ENCODE measurements at regions not wholly inside any gene's neighbourhood (a gene's known extent, or its start where the extent isn't known, plus 50 kb on each side); places are given as distances from the start of the nearest gene placed in this dataset.

DNA sequence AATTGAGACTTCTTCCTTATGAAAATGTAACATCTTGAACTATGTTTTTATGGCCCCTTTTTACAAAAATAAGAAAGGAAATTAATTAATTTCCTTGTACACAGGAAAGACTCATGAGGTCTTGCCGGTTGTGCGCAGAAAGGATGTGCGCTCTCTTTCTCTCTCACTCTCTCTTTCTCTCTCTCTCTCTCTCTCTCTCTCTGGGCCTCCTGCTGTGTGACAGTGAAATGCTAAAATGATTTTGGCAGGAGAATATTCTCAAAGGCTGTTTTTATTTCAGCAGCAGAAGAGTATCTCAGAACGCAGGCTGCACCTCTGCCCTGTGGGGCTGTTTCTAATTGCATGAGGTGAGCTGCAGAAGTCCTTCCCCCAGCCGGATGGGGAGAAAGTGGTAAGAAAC, 349.0 kb downstream of the MID1IP1 start:
- DNase-seq: no peak
- no peaks in the 10 kb centered on the region for H3K9me3 ChIP-seq
- H3K4me3 ChIP-seq (replicated peaks in 1 of 3): no peak overlapping the region
- no peaks in the 10 kb centered on the region for H3K27me3 ChIP-seq
- no peak overlapping the region for H3K27ac ChIP-seq
- intact Hi-C loops (cut with DNase I): loop anchor here (10.0 kb wide), 1 partner anchor 385 kb away; no protein-coding TSS in a partner anchor
- H3K36me3 ChIP-seq: no peaks in the 10 kb centered on the region
- WGBS, 2 donors: 65 to 66% methylated on average over 5 of the region's 5 CpGs
- no peak for TF ChIP-seq POLR2A (IDR thresholded peaks at IDR 0.05)
- TF ChIP-seq, protein P1, sequence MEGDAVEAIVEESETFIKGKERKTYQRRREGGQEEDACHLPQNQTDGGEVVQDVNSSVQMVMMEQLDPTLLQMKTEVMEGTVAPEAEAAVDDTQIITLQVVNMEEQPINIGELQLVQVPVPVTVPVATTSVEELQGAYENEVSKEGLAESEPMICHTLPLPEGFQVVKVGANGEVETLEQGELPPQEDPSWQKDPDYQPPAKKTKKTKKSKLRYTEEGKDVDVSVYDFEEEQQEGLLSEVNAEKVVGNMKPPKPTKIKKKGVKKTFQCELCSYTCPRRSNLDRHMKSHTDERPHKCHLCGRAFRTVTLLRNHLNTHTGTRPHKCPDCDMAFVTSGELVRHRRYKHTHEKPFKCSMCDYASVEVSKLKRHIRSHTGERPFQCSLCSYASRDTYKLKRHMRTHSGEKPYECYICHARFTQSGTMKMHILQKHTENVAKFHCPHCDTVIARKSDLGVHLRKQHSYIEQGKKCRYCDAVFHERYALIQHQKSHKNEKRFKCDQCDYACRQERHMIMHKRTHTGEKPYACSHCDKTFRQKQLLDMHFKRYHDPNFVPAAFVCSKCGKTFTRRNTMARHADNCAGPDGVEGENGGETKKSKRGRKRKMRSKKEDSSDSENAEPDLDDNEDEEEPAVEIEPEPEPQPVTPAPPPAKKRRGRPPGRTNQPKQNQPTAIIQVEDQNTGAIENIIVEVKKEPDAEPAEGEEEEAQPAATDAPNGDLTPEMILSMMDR (IDR thresholded peaks at IDR 0.05): no peak
- no peaks in the 10 kb centered on the region for H3K4me1 ChIP-seq

DNA sequence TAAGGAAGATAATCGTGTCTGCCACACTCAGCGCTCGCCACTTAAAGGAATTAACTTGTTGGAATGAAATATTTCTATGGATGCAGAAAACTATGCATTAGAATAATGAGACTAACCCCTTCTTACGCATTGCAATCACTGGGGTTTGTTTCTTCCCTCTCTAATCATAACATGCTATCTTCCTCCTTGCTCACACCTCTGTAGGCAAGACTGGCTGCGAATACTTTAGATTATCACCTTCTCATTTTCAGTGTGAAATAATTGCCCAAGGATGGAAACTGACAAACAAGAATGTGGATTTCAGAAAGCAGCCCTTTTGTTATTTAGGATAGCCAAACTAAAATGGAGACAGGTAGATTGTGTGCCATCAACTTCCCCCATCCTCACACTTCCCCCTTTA, 349.4 kb downstream of the MID1IP1 start:
- H3K4me1 ChIP-seq: no peaks in the 10 kb centered on the region
- TF ChIP-seq POLR2A (IDR thresholded peaks at IDR 0.05): no peak
- TF ChIP-seq, protein P1 (IDR thresholded peaks at IDR 0.05): no peak
- intact Hi-C loops (cut with DNase I): loop anchor here (10.0 kb wide), 1 partner anchor 386 kb away; no protein-coding TSS in a partner anchor
- no peak overlapping the region for H3K27ac ChIP-seq
- H3K27me3 ChIP-seq: no peaks in the 10 kb centered on the region
- H3K4me3 ChIP-seq (replicated peaks in 1 of 3): no peak overlapping the region
- no peak for DNase-seq
- H3K36me3 ChIP-seq: no peaks in the 10 kb centered on the region
- WGBS, 2 donors: 82 to 87% methylated on average over 5 of the region's 5 CpGs
- no peaks in the 10 kb centered on the region for H3K9me3 ChIP-seq

DNA sequence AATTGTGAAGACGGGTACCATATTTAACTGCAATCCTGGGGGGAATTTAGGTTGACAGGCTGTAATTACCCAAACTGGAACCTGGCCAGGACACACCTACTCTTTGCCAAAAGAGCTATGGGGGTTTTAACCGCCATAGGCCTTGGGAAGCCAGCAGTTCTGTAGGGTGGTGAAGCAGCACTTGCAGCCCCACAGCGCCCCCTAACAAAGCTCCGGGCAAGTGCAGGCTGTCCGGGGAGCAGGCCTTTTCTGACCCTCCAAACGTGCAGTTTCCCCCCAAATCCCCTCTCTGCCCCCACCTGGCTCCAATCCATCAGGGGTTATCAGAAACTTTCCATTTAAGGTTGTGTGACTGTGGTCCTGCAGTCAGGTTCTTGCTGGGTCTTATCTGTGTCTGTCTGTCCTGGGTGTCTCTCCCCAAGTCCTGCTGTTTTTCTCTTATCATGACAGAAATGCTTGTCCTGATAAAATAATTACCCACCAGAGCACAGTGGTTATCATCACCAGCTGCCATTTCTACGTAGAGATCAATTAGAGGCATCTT, 350.9 kb downstream of the MID1IP1 start:
- Histone ChIP-seq H3K27ac (no peak overlapping the region), H3K4me1 (no peaks in the 10 kb centered on the region), H3K36me3 (no peaks in the 10 kb centered on the region), H3K9me3 (no peaks in the 10 kb centered on the region), H3K4me3 (replicated peaks in 1 of 3) (no peak overlapping the region), H3K27me3 (no peaks in the 10 kb centered on the region)
- no peak for DNase-seq
- intact Hi-C loops (cut with DNase I): loop anchor here (10.0 kb wide), 1 partner anchor 387 kb away; no protein-coding TSS in a partner anchor
- WGBS, 2 donors: 66 to 90% methylated on average over 2 to 6 of the region's 7 CpGs
- no peak for TF ChIP-seq POLR2A (IDR thresholded peaks at IDR 0.05)
- TF ChIP-seq, protein P1 (IDR thresholded peaks at IDR 0.05): peak in 1 of 6 experiments; percentile 21

DNA sequence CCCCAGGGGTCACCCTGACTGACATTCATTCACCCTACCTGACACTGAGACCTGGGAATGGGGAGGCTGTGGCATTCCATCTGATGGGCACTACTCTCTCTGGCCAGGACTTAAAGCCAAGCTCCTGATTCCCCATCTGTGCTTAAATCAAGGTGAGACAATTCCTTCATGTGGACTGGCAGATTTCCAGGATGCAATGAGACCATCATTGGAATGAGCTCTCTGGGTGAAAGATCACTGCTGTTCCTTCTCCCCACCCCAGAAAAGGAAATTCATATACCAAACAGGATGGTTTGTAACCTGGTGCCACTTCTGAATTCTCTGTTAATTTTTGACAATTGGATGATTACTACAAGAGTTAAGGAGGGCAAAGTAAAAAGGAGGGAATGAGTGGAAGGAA, 354.8 kb downstream of the MID1IP1 start:
- H3K9me3 ChIP-seq: no peaks in the 10 kb centered on the region
- no peaks in the 10 kb centered on the region for H3K4me1 ChIP-seq
- no peak overlapping the region for H3K27ac ChIP-seq
- no peak for TF ChIP-seq POLR2A (IDR thresholded peaks at IDR 0.05)
- TF ChIP-seq, protein P1 (IDR thresholded peaks at IDR 0.05): no peak
- intact Hi-C loops (cut with DNase I): loop anchor here (10.0 kb wide), 1 partner anchor 391 kb away; no protein-coding TSS in a partner anchor
- no peaks in the 10 kb centered on the region for H3K36me3 ChIP-seq
- no peak for DNase-seq
- no peak overlapping the region for H3K4me3 ChIP-seq (replicated peaks in 1 of 3)
- H3K27me3 ChIP-seq: no peaks in the 10 kb centered on the region

DNA sequence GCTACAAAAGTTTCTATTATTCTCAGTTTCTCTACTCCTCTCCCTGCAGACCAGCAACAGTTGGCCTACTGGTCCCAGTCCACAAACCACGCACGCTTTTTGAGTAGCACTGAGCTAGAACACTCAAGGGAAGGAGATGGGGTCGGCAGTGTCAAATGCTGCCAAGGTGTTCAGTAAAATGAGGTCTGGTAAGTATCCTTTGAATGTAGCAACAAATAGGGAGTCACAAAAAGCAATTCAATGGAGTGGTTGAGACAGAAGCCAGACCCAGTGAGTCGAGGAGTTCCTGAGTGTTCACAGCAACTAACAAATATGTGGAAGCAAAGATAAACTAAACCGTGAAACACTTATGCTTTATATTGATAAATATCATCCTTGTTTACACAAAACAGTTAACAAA, 355.7 kb downstream of the MID1IP1 start:
- WGBS, 2 donors: 30 to 32% methylated on average over 5 of the region's 5 CpGs
- H3K4me1 ChIP-seq: peaks cover 0 to under 1% of the 10 kb centered on the region in 2 donors
- no peaks in the 10 kb centered on the region for H3K36me3 ChIP-seq
- H3K4me3 ChIP-seq (replicated peaks in 1 of 3): no peak overlapping the region
- H3K27ac ChIP-seq: no peak overlapping the region
- H3K9me3 ChIP-seq: no peaks in the 10 kb centered on the region
- DNase-seq: no peak
- TF ChIP-seq, protein P1 (IDR thresholded peaks at IDR 0.05): no peak
- TF ChIP-seq POLR2A (IDR thresholded peaks at IDR 0.05): no peak
- intact Hi-C loops (cut with DNase I): loop anchor here (10.0 kb wide), 1 partner anchor 392 kb away; no protein-coding TSS in a partner anchor
- H3K27me3 ChIP-seq: no peaks in the 10 kb centered on the region

All from thyroid gland (tissue), 4 donors.